ENCODE measurements at regions not wholly inside any gene's neighbourhood (a gene's known extent, or its start where the extent isn't known, plus 50 kb on each side); places are given as distances from the start of the nearest gene placed in this dataset.

DNA sequence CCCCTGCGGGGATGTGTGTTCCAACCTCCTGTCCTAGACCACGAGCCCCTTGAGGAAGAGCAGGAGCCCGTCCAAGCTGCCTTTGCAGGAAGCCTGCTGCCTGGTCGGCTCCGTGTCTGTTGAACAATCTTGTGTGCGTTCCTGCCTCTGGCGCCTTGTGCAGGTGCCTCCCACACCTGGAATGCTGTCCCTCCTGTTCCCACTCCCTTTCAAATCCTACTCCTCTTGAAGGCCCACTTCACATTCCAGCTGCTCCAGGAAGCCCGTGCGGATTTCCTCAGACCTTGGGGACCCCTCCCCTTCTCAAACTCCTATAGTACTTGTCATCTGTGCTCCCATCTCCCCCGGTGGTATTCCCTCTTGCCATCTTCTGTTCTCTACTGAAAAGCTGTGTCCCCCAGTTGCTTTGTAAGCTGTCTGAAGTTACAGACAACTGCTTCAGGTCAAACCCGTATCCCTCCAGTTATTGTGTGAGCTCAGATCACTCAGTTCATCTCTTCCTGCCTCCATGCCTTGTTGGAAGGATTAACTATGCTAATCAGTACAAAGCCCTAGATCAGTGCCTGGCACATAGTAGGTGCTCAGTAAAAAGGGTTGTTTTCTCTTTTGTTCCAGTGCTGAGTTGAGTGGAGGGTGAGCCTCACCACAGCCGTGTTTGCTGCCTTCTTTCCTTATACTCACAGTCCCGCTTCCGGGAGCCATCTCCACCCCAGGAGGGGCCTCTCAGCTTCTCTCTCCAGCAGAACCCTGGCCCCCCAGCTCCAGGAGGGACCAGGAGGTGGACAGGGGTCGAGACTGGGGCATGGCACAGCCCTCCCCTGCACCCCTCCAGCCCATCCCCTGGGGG, 241.8 kb upstream of the CIBAR2 start:
- no peak for DNase-seq (ENCODE audit: extremely low read depth, insufficient read length)
- TF ChIP-seq, protein P1, sequence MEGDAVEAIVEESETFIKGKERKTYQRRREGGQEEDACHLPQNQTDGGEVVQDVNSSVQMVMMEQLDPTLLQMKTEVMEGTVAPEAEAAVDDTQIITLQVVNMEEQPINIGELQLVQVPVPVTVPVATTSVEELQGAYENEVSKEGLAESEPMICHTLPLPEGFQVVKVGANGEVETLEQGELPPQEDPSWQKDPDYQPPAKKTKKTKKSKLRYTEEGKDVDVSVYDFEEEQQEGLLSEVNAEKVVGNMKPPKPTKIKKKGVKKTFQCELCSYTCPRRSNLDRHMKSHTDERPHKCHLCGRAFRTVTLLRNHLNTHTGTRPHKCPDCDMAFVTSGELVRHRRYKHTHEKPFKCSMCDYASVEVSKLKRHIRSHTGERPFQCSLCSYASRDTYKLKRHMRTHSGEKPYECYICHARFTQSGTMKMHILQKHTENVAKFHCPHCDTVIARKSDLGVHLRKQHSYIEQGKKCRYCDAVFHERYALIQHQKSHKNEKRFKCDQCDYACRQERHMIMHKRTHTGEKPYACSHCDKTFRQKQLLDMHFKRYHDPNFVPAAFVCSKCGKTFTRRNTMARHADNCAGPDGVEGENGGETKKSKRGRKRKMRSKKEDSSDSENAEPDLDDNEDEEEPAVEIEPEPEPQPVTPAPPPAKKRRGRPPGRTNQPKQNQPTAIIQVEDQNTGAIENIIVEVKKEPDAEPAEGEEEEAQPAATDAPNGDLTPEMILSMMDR (IDR thresholded peaks at IDR 0.05; ENCODE audit: insufficient read depth, low read length, poor library complexity, severe bottlenecking), result no peak
- H3K27me3 ChIP-seq (replicated peaks; ENCODE audit: control insufficient read depth, insufficient read depth, low read length), result no peaks in the 10 kb centered on the region
- no peaks in the 10 kb centered on the region for H3K36me3 ChIP-seq (ENCODE audit: control insufficient read depth, insufficient read depth, low read length)
- H3K4me3 ChIP-seq (replicated peaks; ENCODE audit: low read depth, low read length), result no peak overlapping the region

DNA sequence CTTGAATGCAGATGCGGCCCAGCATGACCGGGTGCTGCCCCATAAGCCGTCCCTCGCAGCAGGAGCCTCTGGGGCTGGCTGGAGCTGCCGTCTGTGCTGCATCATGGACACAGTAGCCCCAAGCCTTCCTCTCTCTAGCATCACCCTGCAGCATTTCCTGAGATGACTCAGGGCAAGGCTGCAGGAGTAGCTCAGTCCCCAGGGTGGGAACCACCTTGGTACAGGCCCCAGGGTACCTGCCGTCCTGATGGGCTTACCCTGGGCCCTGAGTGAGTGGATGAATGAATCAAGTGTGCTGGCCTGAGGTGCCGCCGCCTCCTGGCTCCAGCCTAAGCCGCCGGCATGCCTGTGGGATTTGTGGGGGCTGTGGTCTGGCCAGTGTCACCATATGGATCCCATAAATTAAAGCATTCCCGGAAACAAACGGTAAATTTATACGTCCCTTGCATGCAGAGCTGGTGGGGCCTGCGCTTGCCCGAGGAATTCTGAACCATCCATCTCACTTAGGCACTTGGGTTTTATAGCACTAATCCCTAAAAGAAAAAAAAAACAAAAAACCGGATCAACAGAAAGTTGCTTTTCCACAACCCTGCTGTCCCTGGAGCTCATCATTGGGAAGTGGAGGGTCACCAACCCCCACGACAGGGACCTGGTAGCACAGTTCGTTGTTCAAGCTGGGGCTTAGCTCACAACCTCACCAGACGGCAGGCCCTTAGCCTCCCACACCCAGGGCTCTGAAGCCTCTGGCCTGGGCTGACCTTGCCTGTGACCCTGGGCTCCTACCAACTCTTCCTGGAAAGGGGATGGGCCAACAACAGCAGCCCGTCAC, 242.6 kb upstream of the CIBAR2 start:
- H3K27me3 ChIP-seq (replicated peaks; ENCODE audit: control insufficient read depth, insufficient read depth, low read length), result no peaks in the 10 kb centered on the region
- DNase-seq (ENCODE audit: extremely low read depth, insufficient read length), result no peak
- H3K4me3 ChIP-seq (replicated peaks; ENCODE audit: low read depth, low read length), result no peak overlapping the region
- TF ChIP-seq, protein P1 (IDR thresholded peaks at IDR 0.05; ENCODE audit: insufficient read depth, low read length, poor library complexity, severe bottlenecking), result no peak
- H3K36me3 ChIP-seq (ENCODE audit: control insufficient read depth, insufficient read depth, low read length), result no peaks in the 10 kb centered on the region

DNA sequence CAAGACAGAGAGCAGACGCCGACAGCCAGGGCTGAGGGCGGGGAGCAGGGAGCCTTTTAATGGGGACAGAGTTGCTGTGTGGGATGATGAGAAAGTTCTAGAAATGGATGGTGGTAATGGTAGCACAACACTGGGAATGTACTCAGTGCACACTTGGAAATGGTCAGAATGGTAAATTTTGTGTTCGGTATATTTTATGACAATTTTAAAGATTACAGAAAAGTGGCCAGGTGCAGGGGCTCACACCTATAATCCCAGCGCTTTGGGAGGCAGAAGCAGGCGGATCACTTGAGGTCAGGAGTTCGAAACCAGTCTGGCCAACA, 243.2 kb upstream of the CIBAR2 start:
- Histone ChIP-seq H3K36me3 (ENCODE audit: control insufficient read depth, insufficient read depth, low read length) (no peaks in the 10 kb centered on the region), H3K4me3 (replicated peaks; ENCODE audit: low read depth, low read length) (no peak overlapping the region), H3K27me3 (replicated peaks; ENCODE audit: control insufficient read depth, insufficient read depth, low read length) (no peaks in the 10 kb centered on the region)
- TF ChIP-seq, protein P1 (IDR thresholded peaks at IDR 0.05; ENCODE audit: insufficient read depth, low read length, poor library complexity, severe bottlenecking), result no peak
- no peak for DNase-seq (ENCODE audit: extremely low read depth, insufficient read length)

DNA sequence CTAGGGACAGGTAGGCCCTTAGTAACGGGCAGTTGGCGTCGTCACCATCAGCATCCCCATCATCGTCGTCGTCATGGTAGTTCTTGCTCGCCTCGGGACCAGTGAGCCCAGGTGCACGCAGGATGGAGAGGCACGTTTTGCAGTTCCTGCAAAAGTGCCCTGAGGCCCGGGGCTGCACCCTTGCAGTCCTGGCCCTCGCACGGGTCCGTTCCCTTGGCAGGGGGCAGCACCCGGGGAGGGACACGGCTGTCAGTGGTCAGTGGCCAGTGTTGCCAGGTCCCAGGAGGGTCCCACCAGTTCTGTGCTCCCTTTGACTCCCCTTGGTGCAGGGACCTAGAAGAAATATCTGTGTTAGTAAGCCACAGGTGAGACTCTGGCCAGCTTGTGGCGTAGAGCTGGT, 243.9 kb upstream of the CIBAR2 start:
- no peaks in the 10 kb centered on the region for H3K36me3 ChIP-seq (ENCODE audit: control insufficient read depth, insufficient read depth, low read length)
- no peak overlapping the region for H3K4me3 ChIP-seq (replicated peaks; ENCODE audit: low read depth, low read length)
- H3K27me3 ChIP-seq (replicated peaks; ENCODE audit: control insufficient read depth, insufficient read depth, low read length), result no peaks in the 10 kb centered on the region
- TF ChIP-seq, protein P1 (IDR thresholded peaks at IDR 0.05; ENCODE audit: insufficient read depth, low read length, poor library complexity, severe bottlenecking), result no peak
- no peak for DNase-seq (ENCODE audit: extremely low read depth, insufficient read length)

DNA sequence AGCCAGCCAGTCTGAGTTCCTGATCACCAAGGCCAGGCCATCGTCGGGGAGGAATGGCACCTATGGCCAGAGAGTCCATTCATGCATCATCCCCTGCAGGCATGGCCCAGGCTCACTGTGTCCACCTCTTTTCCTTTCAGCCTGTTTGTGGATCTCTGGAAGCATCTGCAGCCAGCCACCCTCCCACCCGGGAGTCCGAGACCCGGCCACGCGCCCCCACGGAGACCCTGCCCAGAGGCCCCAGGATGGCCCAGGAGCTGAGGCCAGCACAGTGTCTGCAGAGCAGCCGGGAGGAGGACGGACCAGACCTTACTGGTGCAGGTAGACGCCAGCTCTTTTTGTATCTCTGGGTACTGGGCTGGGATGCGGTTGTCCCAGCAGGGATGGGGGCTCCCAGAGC, 245.1 kb upstream of the CIBAR2 start:
- TF ChIP-seq, protein P1 (IDR thresholded peaks at IDR 0.05; ENCODE audit: insufficient read depth, low read length, poor library complexity, severe bottlenecking), result no peak
- DNase-seq (ENCODE audit: extremely low read depth, insufficient read length), result no peak
- no peaks in the 10 kb centered on the region for H3K36me3 ChIP-seq (ENCODE audit: control insufficient read depth, insufficient read depth, low read length)
- H3K4me3 ChIP-seq (replicated peaks; ENCODE audit: low read depth, low read length), result no peak overlapping the region
- H3K27me3 ChIP-seq (replicated peaks; ENCODE audit: control insufficient read depth, insufficient read depth, low read length), result no peaks in the 10 kb centered on the region
